HEK293 (cell line): ENCODE measurements at regions not wholly inside any gene's neighbourhood (a gene's known extent, or its start where the extent isn't known, plus 50 kb on each side); places are given as distances from the start of the nearest gene placed in this dataset.

ENCODE experiments used
- CTCF ChIA-PET: fragments of 350-600 bp; formaldehyde crosslinking; extraction: SDS; loops from one replicate; lab custom pipeline; 2021; ENCODE audit warnings: antibody characterized with exemption; lab: Yijun Ruan, JAX
- POLR2A ChIA-PET: fragments of 300-600 bp; formaldehyde crosslinking; extraction: SDS; loops from one replicate; lab custom pipeline; 2020; ENCODE audit warnings: antibody characterized with exemption, inconsistent platforms; lab: Yijun Ruan, JAX
- H3K27ac ChIP-seq: fragments of 200-500 bp; sonication (Bioruptor generic); 2 replicates; pipeline ENCODE4 v1.5.1; 2014; ENCODE audit warnings: low read depth, low read length, control low read depth, inconsistent platforms; ENCODE audit errors: extremely low read depth
- H3K36me3 ChIP-seq, 2 experiments: fragments of 200-500 bp in 1 of 2; sonication (Bioruptor generic) in 1 of 2; 1 replicate in 1 of 2; 2 replicates in 1 of 2; pipeline ENCODE4 v1.5.1; 2014 to 2017; ENCODE audit warnings: inconsistent platforms in 2 of 2, low read length in 2 of 2; ENCODE audit not compliant: control insufficient read depth in 2 of 2, insufficient read depth in 1 of 2
- H3K4me1 ChIP-seq: fragments of 200-500 bp; sonication (Bioruptor generic); 2 replicates; pipeline ENCODE4 v1.5.1; 2014; ENCODE audit warnings: mild to moderate bottlenecking, low read length, inconsistent platforms; ENCODE audit not compliant: control insufficient read depth, insufficient read depth
- H3K4me3 ChIP-seq: 2 replicates; pipeline ENCODE4 v1.5.1; 2011; ENCODE audit warnings: low read depth, mild to moderate bottlenecking, control low read depth, low read length, moderate library complexity
- H3K9me3 ChIP-seq: fragments of 200-500 bp; sonication (Bioruptor generic); 2 replicates; pipeline ENCODE4 v1.5.1; 2014; ENCODE audit warnings: low read depth, low read length, inconsistent platforms; ENCODE audit not compliant: control insufficient read depth, insufficient read depth
- EGR2 ChIP-seq: fragments of 450-650 bp; formaldehyde crosslinking; IDR thresholded peaks from 2 replicates; pipeline ENCODE4 v1.5.1; 2016; ENCODE audit warnings: low read depth, missing biosample characterization, missing genetic modification characterization
- KLF10 ChIP-seq: fragments of 450-650 bp; IDR thresholded peaks from 2 replicates; pipeline ENCODE4 v1.5.1; 2018; ENCODE audit warnings: missing biosample characterization, mild to moderate bottlenecking, missing genetic modification characterization
- KLF17 ChIP-seq: fragments of 450-650 bp; formaldehyde crosslinking; IDR thresholded peaks from 2 replicates; pipeline ENCODE4 v1.5.1; 2016; ENCODE audit warnings: missing biosample characterization, missing genetic modification characterization
- MEIS1 ChIP-seq: sonication (generic); formaldehyde crosslinking; IDR thresholded peaks from 2 replicates; pipeline ENCODE4 v1.8.1; 2022; ENCODE audit warnings: missing genetic modification reagents, mild to moderate bottlenecking, borderline replicate concordance
- MYNN ChIP-seq: fragments of 450-650 bp; formaldehyde crosslinking; IDR thresholded peaks from 2 replicates; pipeline ENCODE4 v1.5.1; 2016; ENCODE audit warnings: missing biosample characterization, missing genetic modification characterization, borderline replicate concordance
- REPIN1 ChIP-seq: fragments of 450-650 bp; formaldehyde crosslinking; IDR thresholded peaks from 2 replicates; pipeline ENCODE4 v1.5.1; 2017; ENCODE audit warnings: missing biosample characterization, missing genetic modification characterization, low read depth
- TCF7L2 ChIP-seq: IDR thresholded peaks from 2 replicates; pipeline ENCODE4 v1.6.1; 2011; ENCODE audit warnings: low read depth, mild to moderate bottlenecking, inconsistent platforms, low read length, moderate library complexity, borderline replicate concordance
- TSHZ1 ChIP-seq: fragments of 450-650 bp; formaldehyde crosslinking; IDR thresholded peaks from 2 replicates; pipeline ENCODE4 v1.5.1; 2016; ENCODE audit warnings: missing biosample characterization, missing genetic modification characterization, borderline replicate concordance
- ZBTB1 ChIP-seq: fragments of 450-650 bp; formaldehyde crosslinking; IDR thresholded peaks from 2 replicates; pipeline ENCODE4 v1.5.1; 2016; ENCODE audit warnings: missing biosample characterization, missing genetic modification characterization
- ZBTB21 ChIP-seq: fragments of 450-650 bp; formaldehyde crosslinking; IDR thresholded peaks from 2 replicates; pipeline ENCODE4 v1.5.1; 2017; ENCODE audit warnings: missing biosample characterization, missing genetic modification characterization
- ZNF157 ChIP-seq: fragments of 450-650 bp; formaldehyde crosslinking; IDR thresholded peaks from 2 replicates; pipeline ENCODE4 v1.5.1; 2016; ENCODE audit warnings: missing biosample characterization, missing genetic modification characterization
- ZNF354C ChIP-seq: fragments of 450-650 bp; formaldehyde crosslinking; IDR thresholded peaks from 2 replicates; pipeline ENCODE4 v1.5.1; 2016; ENCODE audit warnings: missing biosample characterization, missing genetic modification characterization, low read depth, borderline replicate concordance
- ZNF362 ChIP-seq: fragments of 450-650 bp; formaldehyde crosslinking; IDR thresholded peaks from 2 replicates; pipeline ENCODE4 v1.5.1; 2016; ENCODE audit warnings: missing biosample characterization, missing genetic modification characterization
- ZNF391 ChIP-seq: fragments of 450-650 bp; formaldehyde crosslinking; IDR thresholded peaks from 2 replicates; pipeline ENCODE4 v1.5.1; 2016; ENCODE audit warnings: low read depth, missing biosample characterization, missing genetic modification characterization, borderline replicate concordance
- ZNF398 ChIP-seq: fragments of 450-650 bp; formaldehyde crosslinking; IDR thresholded peaks from 2 replicates; pipeline ENCODE4 v1.5.1; 2017; ENCODE audit warnings: missing biosample characterization, missing genetic modification characterization
- ZNF501 ChIP-seq: fragments of 450-650 bp; formaldehyde crosslinking; IDR thresholded peaks from 2 replicates; pipeline ENCODE4 v1.5.1; 2016; ENCODE audit warnings: missing biosample characterization, missing genetic modification characterization
- ZNF510 ChIP-seq: fragments of 450-650 bp; formaldehyde crosslinking; IDR thresholded peaks from 2 replicates; pipeline ENCODE4 v1.5.1; 2018; ENCODE audit warnings: mild to moderate bottlenecking, missing genetic modification characterization, missing biosample characterization; ENCODE audit not compliant: insufficient replicate concordance
- ZNF561 ChIP-seq: fragments of 450-650 bp; IDR thresholded peaks from 2 replicates; pipeline ENCODE4 v1.5.1; 2018; ENCODE audit warnings: missing biosample characterization, missing genetic modification characterization, borderline replicate concordance
- ZNF571 ChIP-seq: fragments of 450-650 bp; formaldehyde crosslinking; IDR thresholded peaks from 2 replicates; pipeline ENCODE4 v1.5.0; 2017; ENCODE audit warnings: missing biosample characterization, missing genetic modification characterization
- ZNF639 ChIP-seq: fragments of 450-650 bp; formaldehyde crosslinking; IDR thresholded peaks from 2 replicates; pipeline ENCODE4 v1.5.1; 2016; ENCODE audit warnings: missing biosample characterization, missing genetic modification characterization
- ZNF677 ChIP-seq: fragments of 450-650 bp; IDR thresholded peaks from 2 replicates; pipeline ENCODE4 v1.5.0; 2018; ENCODE audit warnings: missing biosample characterization, mild to moderate bottlenecking, missing genetic modification characterization, moderate library complexity
- ZNF704 ChIP-seq: fragments of 450-650 bp; formaldehyde crosslinking; IDR thresholded peaks from 2 replicates; pipeline ENCODE4 v1.5.1; 2016; ENCODE audit warnings: missing biosample characterization, missing genetic modification characterization
- ZNF747 ChIP-seq: fragments of 450-650 bp; formaldehyde crosslinking; IDR thresholded peaks from 2 replicates; pipeline ENCODE4 v1.5.1; 2016; ENCODE audit warnings: missing biosample characterization, missing genetic modification characterization
- ZNF830 ChIP-seq: fragments of 450-650 bp; IDR thresholded peaks from 2 replicates; pipeline ENCODE4 v1.5.0; 2018; ENCODE audit warnings: missing biosample characterization, missing genetic modification characterization, low read depth, mild to moderate bottlenecking, moderate library complexity
- ZNF843 ChIP-seq: fragments of 450-650 bp; formaldehyde crosslinking; IDR thresholded peaks from 2 replicates; pipeline ENCODE4 v1.5.1; 2016; ENCODE audit warnings: missing biosample characterization, missing genetic modification characterization
- ZSCAN16 ChIP-seq: fragments of 450-650 bp; formaldehyde crosslinking; IDR thresholded peaks from 2 replicates; pipeline ENCODE4 v1.5.1; 2016; ENCODE audit warnings: missing biosample characterization, missing genetic modification characterization
- ZSCAN30 ChIP-seq: fragments of 450-650 bp; IDR thresholded peaks from 2 replicates; pipeline ENCODE4 v1.5.1; 2018; ENCODE audit warnings: missing biosample characterization, mild to moderate bottlenecking, missing genetic modification characterization, moderate library complexity

GRCh38 chr5:135154961-135155360, 120.9 kb upstream of the PITX1 start:
- POLR2A ChIA-PET, result interaction anchor here (0.7 kb wide), 1 partner anchor 11 kb away, joined by 3 read pairs; no protein-coding TSS in a partner anchor
- TF ChIP-seq ZNF677 (tag by site-specific recombination), result no peak
- no peak for TF ChIP-seq KLF10 (tag by site-specific recombination)
- no peak for TF ChIP-seq ZNF704 (tag by site-specific recombination)
- no peak for TF ChIP-seq ZNF843 (tag by site-specific recombination)
- no peak for TF ChIP-seq ZSCAN30 (tag by site-specific recombination)
- TF ChIP-seq TSHZ1, result no peak
- no peak for TF ChIP-seq ZNF561 (tag by site-specific recombination)
- no peak for TF ChIP-seq REPIN1 (tag by site-specific recombination)
- TF ChIP-seq MYNN, result no peak
- no peak for TF ChIP-seq ZNF354C (tag by site-specific recombination)
- no peak for TF ChIP-seq ZNF362 (tag by site-specific recombination)
- no peak for TF ChIP-seq ZNF571 (tag by site-specific recombination)
- no peak for TF ChIP-seq ZNF830 (tag by site-specific recombination)
- no peak for TF ChIP-seq MEIS1
- TF ChIP-seq ZSCAN16, result no peak
- TF ChIP-seq ZNF501 (tag by site-specific recombination), result no peak
- no peaks in the 10 kb centered on the region for H3K36me3 ChIP-seq

GRCh38 chr5:135154197-135154596, 120.2 kb upstream of the PITX1 start:
- no peak overlapping the region for H3K4me3 ChIP-seq
- H3K4me1 ChIP-seq, result no peaks in the 10 kb centered on the region
- no peaks in the 10 kb centered on the region for H3K36me3 ChIP-seq
- H3K9me3 ChIP-seq, result no peaks in the 10 kb centered on the region
- ChIA-PET POLR2A (no interaction called here), CTCF (no interaction called here)
- no peak overlapping the region for H3K27ac ChIP-seq
- TF ChIP-seq REPIN1 (tag by site-specific recombination), result no peak
- TF ChIP-seq ZNF571 (tag by site-specific recombination), result no peak
- no peak for TF ChIP-seq ZNF510 (tag by site-specific recombination)
- no peak for TF ChIP-seq KLF17 (tag by site-specific recombination)
- TF ChIP-seq ZNF747, result no peak
- no peak for TF ChIP-seq ZNF398 (tag by site-specific recombination)
- no peak for TF ChIP-seq ZNF639 (tag by site-specific recombination)
- TF ChIP-seq EGR2 (tag by site-specific recombination), result no peak
- no peak for TF ChIP-seq ZBTB1 (tag by site-specific recombination)
- TF ChIP-seq ZNF157 (tag by site-specific recombination), result no peak
- TF ChIP-seq TCF7L2, result no peak
- no peak for TF ChIP-seq MYNN
- no peak for TF ChIP-seq ZBTB21 (tag by site-specific recombination)
- no peak for TF ChIP-seq ZNF391 (tag by site-specific recombination)

More at GRCh38 chr5:135154961-135155360, 120.9 kb upstream of the PITX1 start:
- no peaks in the 10 kb centered on the region for H3K9me3 ChIP-seq
- H3K4me1 ChIP-seq, result no peaks in the 10 kb centered on the region
- no peak overlapping the region for H3K27ac ChIP-seq
- no peak overlapping the region for H3K4me3 ChIP-seq
- CTCF ChIA-PET, result no interaction called here
